ENCODE measurements at regions not wholly inside any gene's neighbourhood (a gene's known extent, or its start where the extent isn't known, plus 50 kb on each side); places are given as distances from the start of the nearest gene placed in this dataset.

DNA sequence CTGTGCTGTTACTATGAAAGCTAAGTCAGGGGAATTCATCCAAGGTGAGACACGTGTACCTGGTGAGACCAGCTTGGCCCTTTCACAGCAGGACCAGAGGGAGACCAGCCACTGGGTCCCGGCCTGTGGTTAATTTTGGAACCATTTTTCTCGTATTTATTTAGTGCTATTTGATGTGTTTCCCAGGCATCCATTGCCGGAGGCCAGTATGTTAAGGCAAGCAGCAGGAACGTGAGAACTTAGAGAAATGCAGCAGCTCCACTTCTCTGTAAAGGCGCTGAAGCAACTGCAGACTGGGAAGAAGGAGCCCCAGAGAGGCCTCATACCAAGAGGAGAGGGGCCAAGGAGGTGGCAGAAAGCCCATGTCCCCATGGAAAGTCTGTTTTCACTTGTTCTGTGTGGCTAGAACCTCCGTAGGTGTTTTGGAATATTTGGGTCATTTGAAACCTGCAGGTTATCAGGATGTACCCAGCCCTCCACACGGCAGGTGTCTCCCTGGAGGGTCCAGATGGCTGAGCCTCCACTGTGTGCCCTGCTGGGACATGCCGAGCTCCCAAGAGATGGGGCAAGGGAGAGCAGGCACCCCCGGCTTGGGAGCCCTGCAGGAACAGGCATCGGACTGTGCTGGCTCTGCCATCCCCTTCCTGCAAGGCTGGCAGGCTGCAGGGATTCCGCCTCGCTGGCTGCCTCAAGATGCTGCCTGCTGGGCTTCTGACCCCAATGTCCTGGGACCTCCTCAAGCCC is 256.0 kb upstream of the RAB6C start:
- H3K9me3 ChIP-seq, result no peaks in the 10 kb centered on the region
- H3K27ac ChIP-seq, result no peak overlapping the region
- ATAC-seq (no peak), DNase-seq (no peak)
- TF ChIP-seq, protein P1, sequence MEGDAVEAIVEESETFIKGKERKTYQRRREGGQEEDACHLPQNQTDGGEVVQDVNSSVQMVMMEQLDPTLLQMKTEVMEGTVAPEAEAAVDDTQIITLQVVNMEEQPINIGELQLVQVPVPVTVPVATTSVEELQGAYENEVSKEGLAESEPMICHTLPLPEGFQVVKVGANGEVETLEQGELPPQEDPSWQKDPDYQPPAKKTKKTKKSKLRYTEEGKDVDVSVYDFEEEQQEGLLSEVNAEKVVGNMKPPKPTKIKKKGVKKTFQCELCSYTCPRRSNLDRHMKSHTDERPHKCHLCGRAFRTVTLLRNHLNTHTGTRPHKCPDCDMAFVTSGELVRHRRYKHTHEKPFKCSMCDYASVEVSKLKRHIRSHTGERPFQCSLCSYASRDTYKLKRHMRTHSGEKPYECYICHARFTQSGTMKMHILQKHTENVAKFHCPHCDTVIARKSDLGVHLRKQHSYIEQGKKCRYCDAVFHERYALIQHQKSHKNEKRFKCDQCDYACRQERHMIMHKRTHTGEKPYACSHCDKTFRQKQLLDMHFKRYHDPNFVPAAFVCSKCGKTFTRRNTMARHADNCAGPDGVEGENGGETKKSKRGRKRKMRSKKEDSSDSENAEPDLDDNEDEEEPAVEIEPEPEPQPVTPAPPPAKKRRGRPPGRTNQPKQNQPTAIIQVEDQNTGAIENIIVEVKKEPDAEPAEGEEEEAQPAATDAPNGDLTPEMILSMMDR (IDR thresholded peaks at IDR 0.05), result no peak
- H3K27me3 ChIP-seq, result peaks cover 0 to 12% of the 10 kb centered on the region in 2 donors
- H3K4me1 ChIP-seq, result no peaks in the 10 kb centered on the region
- H3K4me3 ChIP-seq, result no peak overlapping the region
- no peaks in the 10 kb centered on the region for H3K36me3 ChIP-seq
- intact Hi-C loops (cut with DNase I), result no loop called here

GRCh38 chr2:129724021-129724757 is 255.3 kb upstream of the RAB6C start:
- Histone ChIP-seq H3K27me3 (peaks cover 0 to 12% of the 10 kb centered on the region in 2 donors), H3K27ac (no peak overlapping the region), H3K4me1 (no peaks in the 10 kb centered on the region), H3K36me3 (no peaks in the 10 kb centered on the region), H3K4me3 (no peak overlapping the region), H3K9me3 (no peaks in the 10 kb centered on the region)
- no peak for DNase-seq
- TF ChIP-seq, protein P1 (IDR thresholded peaks at IDR 0.05), result no peak
- intact Hi-C loops (cut with DNase I), result no loop called here
- ATAC-seq, result no peak

DNA sequence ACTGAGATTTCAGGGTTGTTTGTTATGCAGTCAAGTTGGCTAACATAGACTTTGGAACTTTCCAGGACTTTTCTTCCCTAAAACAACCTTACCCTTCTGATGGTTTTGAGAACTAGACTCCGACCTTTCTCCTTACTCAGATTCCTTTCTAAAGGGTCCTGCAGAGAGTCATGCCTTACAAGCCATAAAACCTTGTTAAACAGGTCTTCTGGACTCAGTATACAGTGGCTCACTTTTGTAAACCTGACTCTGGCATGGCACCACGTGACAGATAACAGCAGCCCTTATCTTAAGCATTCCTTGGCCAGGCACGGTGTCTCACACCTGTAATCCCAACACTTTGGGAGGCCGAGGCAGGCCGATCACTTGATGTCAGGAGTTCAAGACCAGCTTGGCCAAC is 253.2 kb upstream of the RAB6C start:
- TF ChIP-seq, protein P1 (IDR thresholded peaks at IDR 0.05), result no peak

DNA sequence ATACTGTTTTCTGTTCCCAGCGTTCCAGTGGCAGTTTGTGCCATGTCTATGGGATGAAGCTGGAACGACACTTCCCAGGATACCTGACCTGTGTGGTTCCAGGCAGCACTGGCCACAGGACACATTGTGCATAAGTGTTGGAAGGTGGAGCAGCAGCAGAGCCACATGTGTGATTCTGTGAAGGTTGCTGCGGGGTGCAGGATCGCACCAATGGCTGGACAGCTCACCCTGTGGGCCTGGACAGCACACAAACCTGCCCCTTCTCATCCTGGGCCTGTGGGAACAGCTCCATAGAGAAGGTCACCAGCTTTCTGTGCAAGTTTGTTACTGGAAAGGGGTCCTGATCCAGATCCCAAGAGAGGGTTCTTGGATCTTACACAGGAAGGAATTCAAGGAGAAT is 252.2 kb upstream of the RAB6C start:
- no peak overlapping the region for H3K4me3 ChIP-seq
- no peak for ATAC-seq
- no peaks in the 10 kb centered on the region for H3K36me3 ChIP-seq
- no peak for DNase-seq
- intact Hi-C loops (cut with DNase I), result no loop called here
- H3K27ac ChIP-seq, result no peak overlapping the region
- H3K9me3 ChIP-seq, result no peaks in the 10 kb centered on the region
- H3K27me3 ChIP-seq, result peaks cover 0 to 5% of the 10 kb centered on the region in 2 donors
- no peaks in the 10 kb centered on the region for H3K4me1 ChIP-seq
- TF ChIP-seq, protein P1 (IDR thresholded peaks at IDR 0.05), result no peak

More for the DNA sequence above, 253.2 kb upstream of the RAB6C start:
- no peaks in the 10 kb centered on the region for H3K9me3 ChIP-seq
- no peaks in the 10 kb centered on the region for H3K4me1 ChIP-seq
- no peak for DNase-seq
- no peak overlapping the region for H3K27ac ChIP-seq
- H3K4me3 ChIP-seq, result no peak overlapping the region
- intact Hi-C loops (cut with DNase I), result no loop called here
- H3K36me3 ChIP-seq, result no peaks in the 10 kb centered on the region
- no peak for ATAC-seq
- H3K27me3 ChIP-seq, result peaks cover 0 to 12% of the 10 kb centered on the region in 2 donors
